OCI-LY1 (cell line): ENCODE measurements at regions not wholly inside any gene's neighbourhood (a gene's known extent, or its start where the extent isn't known, plus 50 kb on each side); places are given as distances from the start of the nearest gene placed in this dataset.

Experiments
- EZH2 ChIP-seq: fragments of 200-600 bp; sonication (generic), shearing (Covaris generic); IDR thresholded peaks from 2 replicates; pipeline ENCODE4 v1.8.0; 2017; ENCODE audit warnings: borderline replicate concordance, mixed run types, mild to moderate bottlenecking, antibody characterized with exemption, low read length, moderate library complexity, mixed read lengths
- TF ChIP-seq, protein P1 (sequence below): fragments of 200-600 bp; sonication (generic), shearing (Covaris generic); IDR thresholded peaks from 2 replicates; pipeline ENCODE4 v1.5.1; 2017; ENCODE audit warnings: mild to moderate bottlenecking, antibody characterized with exemption, low read length, moderate library complexity, mixed read lengths

DNA sequence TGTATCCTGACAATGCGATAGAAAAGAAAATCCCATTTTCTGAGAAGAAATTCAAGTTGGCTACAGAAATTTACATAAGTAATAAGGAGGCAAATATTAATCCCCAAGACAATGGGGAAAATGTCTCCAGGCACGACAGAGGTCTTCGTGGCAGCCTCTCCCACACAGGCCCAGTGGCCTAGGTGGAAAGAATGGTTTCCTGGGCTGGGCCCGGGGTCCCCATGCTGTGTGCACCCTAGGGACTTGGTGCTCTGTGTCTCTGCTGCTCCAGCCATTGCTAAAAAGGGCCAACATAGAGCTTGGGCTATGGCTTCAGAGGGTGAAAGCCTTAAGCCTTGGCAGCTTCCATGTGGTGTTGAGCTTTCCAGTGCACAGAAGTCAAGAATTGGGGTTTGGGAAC, 102.5 kb upstream of the LYPLAL1 start:
- TF ChIP-seq, protein P1, sequence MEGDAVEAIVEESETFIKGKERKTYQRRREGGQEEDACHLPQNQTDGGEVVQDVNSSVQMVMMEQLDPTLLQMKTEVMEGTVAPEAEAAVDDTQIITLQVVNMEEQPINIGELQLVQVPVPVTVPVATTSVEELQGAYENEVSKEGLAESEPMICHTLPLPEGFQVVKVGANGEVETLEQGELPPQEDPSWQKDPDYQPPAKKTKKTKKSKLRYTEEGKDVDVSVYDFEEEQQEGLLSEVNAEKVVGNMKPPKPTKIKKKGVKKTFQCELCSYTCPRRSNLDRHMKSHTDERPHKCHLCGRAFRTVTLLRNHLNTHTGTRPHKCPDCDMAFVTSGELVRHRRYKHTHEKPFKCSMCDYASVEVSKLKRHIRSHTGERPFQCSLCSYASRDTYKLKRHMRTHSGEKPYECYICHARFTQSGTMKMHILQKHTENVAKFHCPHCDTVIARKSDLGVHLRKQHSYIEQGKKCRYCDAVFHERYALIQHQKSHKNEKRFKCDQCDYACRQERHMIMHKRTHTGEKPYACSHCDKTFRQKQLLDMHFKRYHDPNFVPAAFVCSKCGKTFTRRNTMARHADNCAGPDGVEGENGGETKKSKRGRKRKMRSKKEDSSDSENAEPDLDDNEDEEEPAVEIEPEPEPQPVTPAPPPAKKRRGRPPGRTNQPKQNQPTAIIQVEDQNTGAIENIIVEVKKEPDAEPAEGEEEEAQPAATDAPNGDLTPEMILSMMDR = no peak
- no peak for TF ChIP-seq EZH2
